Kidney (tissue), 13 donors: ENCODE measurements at regions not wholly inside any gene's neighbourhood (a gene's known extent, or its start where the extent isn't known, plus 50 kb on each side); places are given as distances from the start of the nearest gene placed in this dataset.

Experiments used
- DNase-seq, 5 donors: peaks; one replicate each; pipeline ENCODE4 v3.0.0-alpha.2; 2013 to 2020
- FAIRE-seq: peaks from 2 replicates; lab custom pipeline; 2012; peaks lifted over from hg19 to GRCh38; lab: Jason Lieb, UNC
- H3K27ac ChIP-seq, 2 donors: one replicate each; pipeline ENCODE4 v1.7.0; 2013; ENCODE audit warnings: low read depth in 2 of 2, low read length in 2 of 2, inconsistent platforms in 1 of 2
- H3K27me3 ChIP-seq: one replicate; pipeline ENCODE4 v1.7.1; 2013; ENCODE audit warnings: low read length, inconsistent platforms; ENCODE audit not compliant: control insufficient read depth, insufficient read depth
- H3K36me3 ChIP-seq, 3 donors: one replicate each; pipeline versions ENCODE4 v1.7.0 to v1.7.1; 2013; ENCODE audit warnings: low read length in 3 of 3, control low read depth in 1 of 3, inconsistent platforms in 1 of 3; ENCODE audit not compliant: insufficient read depth in 3 of 3, control insufficient read depth in 2 of 3
- H3K4me1 ChIP-seq, 3 donors: one replicate each; pipeline versions ENCODE4 v1.7.0 to v1.7.1; 2013; ENCODE audit warnings: low read length in 3 of 3, inconsistent platforms in 1 of 3, low read depth in 1 of 3; ENCODE audit not compliant: control insufficient read depth in 2 of 3, insufficient read depth in 2 of 3
- H3K4me3 ChIP-seq, 3 donors: one replicate each; pipeline versions ENCODE4 v1.7.0 to v1.8.1; 2013; ENCODE audit warnings: low read length in 3 of 3, control low read depth in 1 of 3, inconsistent platforms in 1 of 3
- H3K9ac ChIP-seq, 3 donors: one replicate each; pipeline versions ENCODE4 v1.7.0 to v1.7.1; 2013; ENCODE audit warnings: low read length in 3 of 3, control low read depth in 1 of 3, inconsistent platforms in 1 of 3
- H3K9me3 ChIP-seq, 3 donors: one replicate each; pipeline versions ENCODE4 v1.7.0 to v1.7.1; 2013; ENCODE audit warnings: low read length in 3 of 3, control low read depth in 1 of 3, inconsistent platforms in 1 of 3; ENCODE audit not compliant: control insufficient read depth in 2 of 3, insufficient read depth in 1 of 3
- intact Hi-C: fragments of 100-400 bp; cut with DNase I; formaldehyde crosslinking; loops from one replicate; pipeline ENCODE4 v1.11.1; 2022
- TF ChIP-seq, protein P1 (sequence below): IDR thresholded peaks from 3 replicates; pipeline ENCODE4 v1.5.1; 2012; ENCODE audit warnings: mild to moderate bottlenecking, moderate library complexity, borderline replicate concordance; ENCODE audit not compliant: insufficient read depth; ENCODE audit errors: extremely low read depth
- donor health status: control.
- donor health status: control.
- donor health status: control.
- donor health status: control.
- donor health status: control.
- donor health status: DM: yes; HTN: yes; CAD: no.
- donor health status: Normal renal cell carcinoma (clear cell type).

DNA sequence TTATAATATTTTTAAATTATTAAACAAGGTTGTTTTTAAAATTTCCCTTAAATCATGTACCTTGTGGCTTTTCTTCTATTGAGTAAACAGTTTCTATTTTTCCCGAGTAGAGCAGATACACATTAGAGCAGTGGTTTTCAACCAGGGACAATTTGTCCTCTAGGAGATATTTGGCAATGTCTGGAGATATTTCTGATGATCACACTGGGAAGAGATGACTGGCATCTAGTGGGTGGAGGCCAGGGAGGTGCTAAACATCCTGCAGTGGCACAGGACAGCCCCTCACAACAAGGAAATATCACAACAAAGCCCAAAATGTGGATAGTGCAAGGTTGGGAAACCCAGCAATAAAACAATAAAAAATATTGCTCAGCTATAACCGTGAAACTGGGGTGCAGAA, 113.0 kb upstream of the PTPRG start:
- no peak overlapping the region for H3K9ac ChIP-seq
- TF ChIP-seq, protein P1, sequence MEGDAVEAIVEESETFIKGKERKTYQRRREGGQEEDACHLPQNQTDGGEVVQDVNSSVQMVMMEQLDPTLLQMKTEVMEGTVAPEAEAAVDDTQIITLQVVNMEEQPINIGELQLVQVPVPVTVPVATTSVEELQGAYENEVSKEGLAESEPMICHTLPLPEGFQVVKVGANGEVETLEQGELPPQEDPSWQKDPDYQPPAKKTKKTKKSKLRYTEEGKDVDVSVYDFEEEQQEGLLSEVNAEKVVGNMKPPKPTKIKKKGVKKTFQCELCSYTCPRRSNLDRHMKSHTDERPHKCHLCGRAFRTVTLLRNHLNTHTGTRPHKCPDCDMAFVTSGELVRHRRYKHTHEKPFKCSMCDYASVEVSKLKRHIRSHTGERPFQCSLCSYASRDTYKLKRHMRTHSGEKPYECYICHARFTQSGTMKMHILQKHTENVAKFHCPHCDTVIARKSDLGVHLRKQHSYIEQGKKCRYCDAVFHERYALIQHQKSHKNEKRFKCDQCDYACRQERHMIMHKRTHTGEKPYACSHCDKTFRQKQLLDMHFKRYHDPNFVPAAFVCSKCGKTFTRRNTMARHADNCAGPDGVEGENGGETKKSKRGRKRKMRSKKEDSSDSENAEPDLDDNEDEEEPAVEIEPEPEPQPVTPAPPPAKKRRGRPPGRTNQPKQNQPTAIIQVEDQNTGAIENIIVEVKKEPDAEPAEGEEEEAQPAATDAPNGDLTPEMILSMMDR = no peak
- H3K4me3 ChIP-seq = no peak overlapping the region
- intact Hi-C loops = no loop called here
- DNase-seq = no peak
- H3K4me1 ChIP-seq = no peaks in the 10 kb centered on the region
- no peaks in the 10 kb centered on the region for H3K36me3 ChIP-seq
- no peaks in the 10 kb centered on the region for H3K9me3 ChIP-seq
- no peak for FAIRE-seq
- H3K27me3 ChIP-seq = no peaks in the 10 kb centered on the region
- no peak overlapping the region for H3K27ac ChIP-seq

- FAIRE-seq (no peak), DNase-seq (no peak)
- Histone ChIP-seq H3K9me3 (no peaks in the 10 kb centered on the region), H3K27ac (peak overlapping the region in 1 of 2 donors; percentile 14), H3K9ac (no peak overlapping the region), H3K27me3 (no peaks in the 10 kb centered on the region), H3K4me1 (no peaks in the 10 kb centered on the region), H3K36me3 (no peaks in the 10 kb centered on the region), H3K4me3 (no peak overlapping the region)
- TF ChIP-seq, protein P1 = no peak
- intact Hi-C loops = no loop called here
Observed at GRCh38 chr3:61449327-61450040, 111.9 kb upstream of the PTPRG start.

DNA sequence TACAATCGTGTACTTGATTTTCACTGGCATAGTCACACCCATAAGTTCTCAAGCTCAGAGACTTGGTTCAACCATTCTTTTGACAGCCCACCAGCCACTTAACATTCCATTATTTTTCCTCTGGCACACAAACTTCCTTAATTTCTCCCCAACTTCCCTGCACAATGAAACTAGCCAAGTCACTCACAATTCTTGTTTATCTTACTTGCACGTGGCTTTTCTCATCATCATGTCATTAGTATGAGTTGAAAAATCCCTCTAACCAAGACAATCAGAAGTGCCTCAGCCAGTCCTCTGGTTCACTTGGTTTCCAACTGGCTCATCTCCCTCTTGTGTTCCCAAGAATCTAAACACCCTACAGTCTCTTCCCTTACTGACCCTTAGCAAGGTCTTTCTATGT, 110.5 kb upstream of the PTPRG start:
- intact Hi-C loops = no loop called here
- no peak for FAIRE-seq
- Histone ChIP-seq H3K4me3 (no peak overlapping the region), H3K27ac (no peak overlapping the region), H3K9ac (no peak overlapping the region), H3K36me3 (no peaks in the 10 kb centered on the region), H3K4me1 (no peaks in the 10 kb centered on the region), H3K27me3 (no peaks in the 10 kb centered on the region), H3K9me3 (no peaks in the 10 kb centered on the region)
- DNase-seq = no peak
- TF ChIP-seq, protein P1 = no peak

- Histone ChIP-seq H3K27me3 (no peaks in the 10 kb centered on the region), H3K36me3 (no peaks in the 10 kb centered on the region), H3K4me3 (no peak overlapping the region), H3K9me3 (no peaks in the 10 kb centered on the region), H3K27ac (no peak overlapping the region), H3K4me1 (no peaks in the 10 kb centered on the region), H3K9ac (no peak overlapping the region)
- intact Hi-C loops = no loop called here
- DNase-seq = no peak
- TF ChIP-seq, protein P1 = no peak
- FAIRE-seq = no peak
Observed at GRCh38 chr3:61451841-61452240, 109.5 kb upstream of the PTPRG start.
